ENCODE measurements at regions not wholly inside any gene's neighbourhood (a gene's known extent, or its start where the extent isn't known, plus 50 kb on each side); places are given as distances from the start of the nearest gene placed in this dataset.

DNA sequence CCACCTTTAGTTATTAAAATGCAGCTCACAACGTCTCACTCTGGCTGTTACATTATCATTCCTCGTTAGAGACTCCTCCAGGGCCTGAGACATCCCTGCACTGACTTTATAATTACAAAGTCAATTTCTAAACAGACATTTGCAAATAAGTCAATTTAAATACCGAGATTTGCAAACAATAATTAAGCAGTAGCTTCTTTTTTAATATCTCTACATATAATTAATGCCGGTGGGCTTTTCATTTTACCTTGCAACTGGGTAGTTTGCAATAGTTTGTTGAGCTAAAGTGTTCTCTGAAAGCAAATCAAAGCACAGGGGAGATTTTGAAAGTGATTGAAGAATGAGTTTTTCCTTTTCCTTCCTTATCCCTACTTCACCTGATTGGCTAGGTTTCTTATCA, 154.4 kb downstream of the TLR4 start:
- no peaks in the 10 kb centered on the region for H3K36me3 ChIP-seq (ENCODE audit: low read depth)
- H3K79me2 ChIP-seq (ENCODE audit: low read depth): no peaks in the 10 kb centered on the region
- BruUV-seq (replicated peaks): no TSS peak
- intact Hi-C loops (cut with micrococcal nuclease; ENCODE audit: unreplicated experiment): no loop called here
- H3K27me3 ChIP-seq (ENCODE audit: insufficient read depth, low read depth): no peaks in the 10 kb centered on the region
- no peak overlapping the region for H3K4me2 ChIP-seq
- no peaks in the 10 kb centered on the region for H3K4me1 ChIP-seq (replicated peaks; ENCODE audit: insufficient read depth)
- TF ChIP-seq, protein P1, sequence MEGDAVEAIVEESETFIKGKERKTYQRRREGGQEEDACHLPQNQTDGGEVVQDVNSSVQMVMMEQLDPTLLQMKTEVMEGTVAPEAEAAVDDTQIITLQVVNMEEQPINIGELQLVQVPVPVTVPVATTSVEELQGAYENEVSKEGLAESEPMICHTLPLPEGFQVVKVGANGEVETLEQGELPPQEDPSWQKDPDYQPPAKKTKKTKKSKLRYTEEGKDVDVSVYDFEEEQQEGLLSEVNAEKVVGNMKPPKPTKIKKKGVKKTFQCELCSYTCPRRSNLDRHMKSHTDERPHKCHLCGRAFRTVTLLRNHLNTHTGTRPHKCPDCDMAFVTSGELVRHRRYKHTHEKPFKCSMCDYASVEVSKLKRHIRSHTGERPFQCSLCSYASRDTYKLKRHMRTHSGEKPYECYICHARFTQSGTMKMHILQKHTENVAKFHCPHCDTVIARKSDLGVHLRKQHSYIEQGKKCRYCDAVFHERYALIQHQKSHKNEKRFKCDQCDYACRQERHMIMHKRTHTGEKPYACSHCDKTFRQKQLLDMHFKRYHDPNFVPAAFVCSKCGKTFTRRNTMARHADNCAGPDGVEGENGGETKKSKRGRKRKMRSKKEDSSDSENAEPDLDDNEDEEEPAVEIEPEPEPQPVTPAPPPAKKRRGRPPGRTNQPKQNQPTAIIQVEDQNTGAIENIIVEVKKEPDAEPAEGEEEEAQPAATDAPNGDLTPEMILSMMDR (conservative IDR thresholded peaks at IDR 0.05): no peak
- no peak for TF ChIP-seq EZH2 (IDR thresholded peaks at IDR 0.05; ENCODE audit: low read depth)
- no peaks in the 10 kb centered on the region for H3K9me3 ChIP-seq (ENCODE audit: insufficient read depth, low read depth)
- H3K27ac ChIP-seq: no peak overlapping the region
- no peak overlapping the region for H3K4me3 ChIP-seq
- ChIA-PET POLR2A (ENCODE audit: unreplicated experiment) (no interaction called here), CTCF (no interaction called here)
- no peaks in the 10 kb centered on the region for H3F3A ChIP-seq (ENCODE audit: insufficient read depth, low read depth)
- no peaks in the 10 kb centered on the region for H4K20me1 ChIP-seq (ENCODE audit: insufficient read depth)
- no peak for DNase-seq
- no peak overlapping the region for H2AFZ ChIP-seq
- H3K9me2 ChIP-seq (ENCODE audit: insufficient read depth): no peaks in the 10 kb centered on the region

DNA sequence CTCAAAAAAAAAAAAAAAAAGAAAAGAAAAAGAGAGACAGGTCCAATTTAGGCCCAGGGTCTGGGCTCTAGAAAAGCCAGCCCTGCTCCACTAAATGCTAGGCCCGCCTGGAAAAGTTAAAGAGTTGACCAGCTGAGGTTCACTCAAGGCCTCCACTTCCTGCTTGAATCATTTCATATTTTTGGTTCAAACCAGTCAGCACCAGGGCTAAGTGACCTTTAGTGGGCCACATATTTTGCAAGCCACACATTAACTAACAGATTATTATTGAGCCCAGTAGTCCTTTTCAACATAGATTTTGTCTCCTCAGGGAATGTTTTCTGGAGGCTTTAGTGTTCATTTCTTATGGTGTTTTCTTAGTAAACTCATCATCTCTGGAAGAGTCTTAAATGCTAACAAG, 156.6 kb downstream of the TLR4 start:
- Histone ChIP-seq H2AFZ (no peak overlapping the region), H3K36me3 (ENCODE audit: low read depth) (no peaks in the 10 kb centered on the region), H3K79me2 (ENCODE audit: low read depth) (no peaks in the 10 kb centered on the region), H3F3A (ENCODE audit: insufficient read depth, low read depth) (no peaks in the 10 kb centered on the region), H3K27me3 (ENCODE audit: insufficient read depth, low read depth) (no peaks in the 10 kb centered on the region), H3K27ac (no peak overlapping the region), H3K9me3 (ENCODE audit: insufficient read depth, low read depth) (no peaks in the 10 kb centered on the region), H3K4me1 (replicated peaks; ENCODE audit: insufficient read depth) (no peaks in the 10 kb centered on the region), H4K20me1 (ENCODE audit: insufficient read depth) (no peaks in the 10 kb centered on the region), H3K4me3 (no peak overlapping the region), H3K4me2 (no peak overlapping the region), H3K9me2 (ENCODE audit: insufficient read depth) (no peaks in the 10 kb centered on the region)
- ChIA-PET CTCF (no interaction called here), POLR2A (ENCODE audit: unreplicated experiment) (no interaction called here)
- TF ChIP-seq EZH2 (IDR thresholded peaks at IDR 0.05; ENCODE audit: low read depth): no peak
- TF ChIP-seq, protein P1 (conservative IDR thresholded peaks at IDR 0.05): no peak
- intact Hi-C loops (cut with micrococcal nuclease; ENCODE audit: unreplicated experiment): no loop called here
- no peak for DNase-seq
- BruUV-seq (replicated peaks): no TSS peak

DNA sequence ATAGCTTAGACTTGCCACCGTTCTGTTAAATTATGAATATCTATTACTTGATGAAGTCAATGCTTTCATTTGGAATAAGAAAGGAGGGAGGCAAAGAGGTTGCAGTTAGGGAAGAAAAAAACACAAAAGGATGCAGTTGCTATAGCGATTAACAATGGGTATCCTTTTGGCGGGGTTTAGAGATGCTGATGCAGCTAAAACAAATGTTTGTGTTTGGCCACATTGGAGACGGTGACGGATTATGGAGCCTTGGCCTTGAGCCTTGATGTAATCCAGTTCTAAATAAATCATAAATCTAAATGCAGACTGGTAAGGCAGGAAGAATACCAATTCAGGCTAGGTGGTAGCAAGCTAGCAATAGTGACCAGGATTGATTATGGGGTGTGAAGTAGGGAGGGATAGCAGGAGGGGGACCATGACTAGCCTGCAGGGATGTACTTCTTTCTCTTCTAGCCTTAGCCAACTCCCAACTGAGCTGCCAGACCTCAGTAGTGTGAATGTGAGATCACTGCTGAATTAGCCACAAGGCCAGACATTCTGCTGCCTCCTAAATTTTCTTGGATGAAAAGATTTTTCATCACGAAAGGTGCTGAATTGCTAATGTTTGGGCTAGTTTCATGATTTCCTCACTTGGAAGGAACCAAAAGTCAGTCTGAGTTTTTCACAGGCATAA, 160.3 kb downstream of the TLR4 start:
- Histone ChIP-seq H3K79me2 (ENCODE audit: low read depth) (no peaks in the 10 kb centered on the region), H3K36me3 (ENCODE audit: low read depth) (no peaks in the 10 kb centered on the region), H3F3A (ENCODE audit: insufficient read depth, low read depth) (no peaks in the 10 kb centered on the region), H3K4me3 (no peak overlapping the region), H4K20me1 (ENCODE audit: insufficient read depth) (no peaks in the 10 kb centered on the region), H2AFZ (no peak overlapping the region), H3K27ac (no peak overlapping the region), H3K4me2 (no peak overlapping the region), H3K9me3 (ENCODE audit: insufficient read depth, low read depth) (no peaks in the 10 kb centered on the region), H3K4me1 (replicated peaks; ENCODE audit: insufficient read depth) (no peaks in the 10 kb centered on the region), H3K27me3 (ENCODE audit: insufficient read depth, low read depth) (no peaks in the 10 kb centered on the region), H3K9me2 (ENCODE audit: insufficient read depth) (no peaks in the 10 kb centered on the region)
- DNase-seq: no peak
- intact Hi-C loops (cut with micrococcal nuclease; ENCODE audit: unreplicated experiment): no loop called here
- POLR2A ChIA-PET (ENCODE audit: unreplicated experiment): interaction anchor here (0.6 kb wide), 1 partner anchor 10 kb away, joined by 15 read pairs; no protein-coding TSS in a partner anchor
- CTCF ChIA-PET: no interaction called here
- TF ChIP-seq, protein P1 (conservative IDR thresholded peaks at IDR 0.05): no peak
- TF ChIP-seq EZH2 (IDR thresholded peaks at IDR 0.05; ENCODE audit: low read depth): no peak
- BruUV-seq (replicated peaks): no TSS peak
